AG04449 (cell line): ENCODE measurements at regions not wholly inside any gene's neighbourhood (a gene's known extent, or its start where the extent isn't known, plus 50 kb on each side); places are given as distances from the start of the nearest gene placed in this dataset.
"Not testable (repeated sequence)": the region's sequence is repeated elsewhere in the genome, so short reads cannot be mapped to it uniquely, and the experiment has no call there.

Source experiments
- CTCF ChIA-PET: fragments of 350-600 bp; formaldehyde crosslinking; extraction: SDS; loops from one replicate; lab custom pipeline; 2021; ENCODE audit warnings: antibody characterized with exemption; lab: Yijun Ruan, JAX
- POLR2A ChIA-PET: fragments of 400-600, 350-600 bp; formaldehyde crosslinking; extraction: SDS; loops from one replicate; lab custom pipeline; 2020; ENCODE audit warnings: antibody characterized with exemption, inconsistent platforms; lab: Yijun Ruan, JAX
- DNase-seq: peaks from one replicate; pipeline ENCODE4 v3.0.0-alpha.2; 2010; ENCODE audit warnings: low read depth, low spot score
- H3K4me3 ChIP-seq: 2 replicates; pipeline ENCODE4 v1.5.1; 2011; ENCODE audit warnings: low read depth, mild to moderate bottlenecking, control low read depth, low read length
- CTCF ChIP-seq: IDR thresholded peaks from one replicate; pipeline ENCODE4 v1.5.1; 2011; ENCODE audit warnings: mild to moderate bottlenecking, moderate library complexity, low read length, control low read depth, inconsistent platforms; ENCODE audit not compliant: insufficient read depth; ENCODE audit errors: missing control alignments

- CTCF ChIA-PET = interaction anchor here (1.0 to 1.3 kb wide), 2 partner anchors 9 to 10 kb away, joined by 3 read pairs; no protein-coding TSS in a partner anchor
Observed at GRCh38 chr2:53210538-53210937, 557.1 kb upstream of the CHAC2 start.

GRCh38 chr2:53209679-53210458 is 557.7 kb upstream of the CHAC2 start:
- no peak for TF ChIP-seq CTCF
- CTCF ChIA-PET = interaction anchor here (1.0 to 1.3 kb wide), 2 partner anchors 8 to 10 kb away, joined by 3 read pairs; no protein-coding TSS in a partner anchor
- no peak for DNase-seq
- POLR2A ChIA-PET = no interaction called here
- no peak overlapping the region for H3K4me3 ChIP-seq

More at GRCh38 chr2:53210538-53210937, 557.1 kb upstream of the CHAC2 start:
- no peak for DNase-seq
- POLR2A ChIA-PET = no interaction called here
- no peak for TF ChIP-seq CTCF
- no peak overlapping the region for H3K4me3 ChIP-seq

- no peak overlapping the region for H3K4me3 ChIP-seq
- POLR2A ChIA-PET = no interaction called here
- no peak for TF ChIP-seq CTCF
- no peak for DNase-seq
- CTCF ChIA-PET = interaction anchor here (1.1 kb wide), 1 partner anchor 398 kb away, joined by 3 read pairs; no protein-coding TSS in a partner anchor
Observed at GRCh38 chr2:53208815-53209214, 558.8 kb upstream of the CHAC2 start.

GRCh38 chr2:53206226-53206625 is 561.4 kb upstream of the CHAC2 start:
- CTCF ChIA-PET, POLR2A ChIA-PET, DNase-seq, H3K4me3 ChIP-seq: not testable (repeated sequence)

GRCh38 chr2:53202063-53202462 is 565.5 kb upstream of the CHAC2 start:
- ChIA-PET POLR2A (no interaction called here), CTCF (interaction anchor here (0.6 to 2.3 kb wide), 4 partner anchors 8 to 183 kb away, joined by 3 to 11 read pairs (median 3); no protein-coding TSS in a partner anchor)
- peak; percentile 63 for DNase-seq
- no peak overlapping the region for H3K4me3 ChIP-seq
- peak; percentile 24 for TF ChIP-seq CTCF

- ChIA-PET CTCF (interaction anchor here (1.2 to 2.3 kb wide), 2 partner anchors 10 to 181 kb away, joined by 3 to 11 read pairs; no protein-coding TSS in a partner anchor), POLR2A (no interaction called here)
- no peak for TF ChIP-seq CTCF
- no peak for DNase-seq
- H3K4me3 ChIP-seq = no peak overlapping the region
Observed at GRCh38 chr2:53200072-53200471, 567.5 kb upstream of the CHAC2 start.
